DMS 273 treated with DMSO at 0.1 percent for 48 hours (cell line): ENCODE measurements at regions not wholly inside any gene's neighbourhood (a gene's known extent, or its start where the extent isn't known, plus 50 kb on each side); places are given as distances from the start of the nearest gene placed in this dataset.

Experiments used
- DNase-seq: peaks from one replicate; lab custom pipeline; 2025; lab: John Stamatoyannopoulos, UW

GRCh38 chr2:81706856-81707255 lies 1402.3 kb upstream of the LRRTM1 start:
- DNase-seq: no peak

GRCh38 chr2:81703831-81704230 lies 1399.3 kb upstream of the LRRTM1 start:
- DNase-seq: no peak

- DNase-seq: no peak
These were observed 1388.0 kb upstream of the LRRTM1 start for GRCh38 chr2:81692566-81692965.

GRCh38 chr2:81675641-81676040 lies 1371.1 kb upstream of the LRRTM1 start:
- DNase-seq: no peak

GRCh38 chr2:81672923-81673322 lies 1368.4 kb upstream of the LRRTM1 start:
- DNase-seq: no peak

- no peak for DNase-seq
These were observed 1368.0 kb upstream of the LRRTM1 start for GRCh38 chr2:81672516-81672915.

GRCh38 chr2:81670885-81671284 lies 1366.3 kb upstream of the LRRTM1 start:
- no peak for DNase-seq

- DNase-seq: no peak
These were observed 1356.5 kb upstream of the LRRTM1 start for GRCh38 chr2:81661081-81661480.

- no peak for DNase-seq
These were observed 1353.7 kb upstream of the LRRTM1 start for GRCh38 chr2:81658227-81658626.

- DNase-seq: no peak
These were observed 1345.8 kb upstream of the LRRTM1 start for GRCh38 chr2:81650048-81650971.

GRCh38 chr2:81648806-81649205 lies 1344.3 kb upstream of the LRRTM1 start:
- DNase-seq: no peak

- DNase-seq: no peak
These were observed 1343.8 kb upstream of the LRRTM1 start for GRCh38 chr2:81648370-81648769.

- no peak for DNase-seq
These were observed 1343.2 kb upstream of the LRRTM1 start for GRCh38 chr2:81647715-81648230.

GRCh38 chr2:81645745-81646301 lies 1341.3 kb upstream of the LRRTM1 start:
- no peak for DNase-seq

GRCh38 chr2:81644189-81644588 lies 1339.6 kb upstream of the LRRTM1 start:
- DNase-seq: no peak

- DNase-seq: no peak
These were observed 1320.3 kb upstream of the LRRTM1 start for GRCh38 chr2:81624825-81625224.

GRCh38 chr2:81600088-81600487 lies 1295.5 kb upstream of the LRRTM1 start:
- DNase-seq: no peak

- no peak for DNase-seq
These were observed 1293.9 kb upstream of the LRRTM1 start for GRCh38 chr2:81598453-81598852.

- DNase-seq: no peak
These were observed 1284.9 kb upstream of the LRRTM1 start for GRCh38 chr2:81589406-81589805.

GRCh38 chr2:81583311-81584108 lies 1279.0 kb upstream of the LRRTM1 start:
- no peak for DNase-seq

- no peak for DNase-seq
These were observed 1272.2 kb upstream of the LRRTM1 start for GRCh38 chr2:81576713-81577112.

- DNase-seq: no peak
These were observed 1246.6 kb upstream of the LRRTM1 start for GRCh38 chr2:81551040-81551634.
